SK-N-SH (cell line): ENCODE measurements at regions not wholly inside any gene's neighbourhood (a gene's known extent, or its start where the extent isn't known, plus 50 kb on each side); places are given as distances from the start of the nearest gene placed in this dataset.

ENCODE experiments used
- CTCF ChIA-PET: fragments of 300-600, 350-600 bp; formaldehyde crosslinking; extraction: SDS; loops from one replicate; lab custom pipeline; 2021; lab: Yijun Ruan, JAX
- POLR2A ChIA-PET: fragments of 350-600 bp; sonication (Branson Sonifier 250); formaldehyde crosslinking; extraction: SDS; loops from one replicate; lab custom pipeline; 2020; ENCODE audit warnings: antibody characterized with exemption, inconsistent platforms; lab: Yijun Ruan, JAX
- DNase-seq: peaks from one replicate; pipeline ENCODE4 v3.0.0; 2012
- H2AFZ ChIP-seq: fragments of 200-600 bp; sonication (generic); 2 replicates; pipeline ENCODE4 v1.8.1; 2016; ENCODE audit warnings: antibody characterized with exemption, mild to moderate bottlenecking, low read depth
- H3F3A ChIP-seq: fragments of 200-600 bp; sonication (generic); replicated peaks from 2 replicates; pipeline ENCODE3; 2016; ENCODE audit warnings: antibody characterized with exemption, mild to moderate bottlenecking; ENCODE audit not compliant: insufficient read depth
- H3K27ac ChIP-seq, 2 experiments: fragments of 200-500 bp in 1 of 2; fragments of 200-600 bp in 1 of 2; sonication (Bioruptor generic) in 1 of 2; sonication (generic), shearing (Covaris generic) in 1 of 2; 2 replicates each; pipeline versions ENCODE4 v1.5.1 to v1.6.1; 2014 to 2016; ENCODE audit warnings: low read depth in 2 of 2, inconsistent platforms in 1 of 2, low read length in 1 of 2, mild to moderate bottlenecking in 1 of 2, mixed read lengths in 1 of 2
- H3K27me3 ChIP-seq: fragments of 200-600 bp; sonication (generic), shearing (Covaris generic); 2 replicates; pipeline ENCODE4 v1.6.1; 2016; ENCODE audit warnings: mixed run types; ENCODE audit not compliant: insufficient read depth
- H3K36me3 ChIP-seq, 2 experiments: fragments of 200-500 bp in 1 of 2; fragments of 200-600 bp in 1 of 2; sonication (Bioruptor generic) in 1 of 2; sonication (generic) in 1 of 2; replicated peaks in 1 of 2; 2 replicates each; pipeline versions ENCODE3 to v1.5.1; 2014 to 2016; ENCODE audit warnings: low read length in 1 of 2, mild to moderate bottlenecking in 1 of 2; ENCODE audit not compliant: insufficient read depth in 2 of 2, control insufficient read depth in 1 of 2
- H3K4me1 ChIP-seq, 2 experiments: fragments of 200-500 bp in 1 of 2; fragments of 200-600 bp in 1 of 2; sonication (Bioruptor generic) in 1 of 2; sonication (generic), shearing (Covaris generic) in 1 of 2; 2 replicates each; pipeline versions ENCODE4 v1.5.1 to v1.6.1; 2014 to 2016; ENCODE audit warnings: low read depth in 1 of 2, low read length in 1 of 2, mixed run types in 1 of 2; ENCODE audit not compliant: insufficient read depth in 2 of 2, control insufficient read depth in 1 of 2
- H3K4me2 ChIP-seq: fragments of 200-600 bp; sonication (generic), shearing (Covaris generic); 2 replicates; pipeline ENCODE4 v1.6.1; 2017; ENCODE audit warnings: mixed run types
- H3K4me3 ChIP-seq, 2 experiments: fragments of 200-500 bp in 1 of 2; fragments of 200-600 bp in 1 of 2; sonication (Bioruptor generic) in 1 of 2; sonication (generic), shearing (Covaris generic) in 1 of 2; 2 replicates each; pipeline versions ENCODE4 v1.5.1 to v1.8.1; 2014 to 2016; ENCODE audit warnings: low read depth in 2 of 2, inconsistent platforms in 1 of 2, low read length in 1 of 2, mild to moderate bottlenecking in 1 of 2, mixed read lengths in 1 of 2, moderate library complexity in 1 of 2
- H3K79me2 ChIP-seq: fragments of 200-600 bp; sonication (generic); 2 replicates; pipeline ENCODE4 v1.8.1; 2017; ENCODE audit warnings: mild to moderate bottlenecking; ENCODE audit not compliant: insufficient read depth
- H3K9ac ChIP-seq: fragments of 200-600 bp; sonication (generic); 2 replicates; pipeline ENCODE4 v1.6.1; 2017; ENCODE audit warnings: mixed run types
- H3K9me2 ChIP-seq: fragments of 200-600 bp; sonication (generic); 2 replicates; pipeline ENCODE4 v1.6.1; 2017; ENCODE audit warnings: mixed run types
- H3K9me3 ChIP-seq: fragments of 200-600 bp; sonication (generic); 2 replicates; pipeline ENCODE4 v1.6.1; 2017; ENCODE audit warnings: mixed run types, mild to moderate bottlenecking, moderate library complexity
- H4K20me1 ChIP-seq: fragments of 200-600 bp; sonication (generic); 2 replicates; pipeline ENCODE4 v1.6.1; 2017; ENCODE audit warnings: mild to moderate bottlenecking, mixed run types; ENCODE audit not compliant: insufficient read depth
- CTCF ChIP-seq: fragments of 200-600 bp; sonication (generic); IDR thresholded peaks from 2 replicates; pipeline ENCODE4 v1.6.1; 2017; ENCODE audit warnings: antibody characterized with exemption, mild to moderate bottlenecking, moderate library complexity
- EZH2phosphoT487 ChIP-seq: fragments of 200-600 bp; sonication (generic); IDR thresholded peaks from 2 replicates; pipeline ENCODE4 v1.6.1; 2017; ENCODE audit warnings: low read depth, mixed run types, mild to moderate bottlenecking, antibody characterized with exemption, moderate library complexity, borderline replicate concordance
- JUND ChIP-seq: IDR thresholded peaks from 2 replicates; pipeline ENCODE4 v1.4.0; 2012
- NRF1 ChIP-seq: IDR thresholded peaks from 2 replicates; pipeline ENCODE4 v1.6.1; 2012; ENCODE audit warnings: low read depth, mild to moderate bottlenecking, low read length
- RAD21 ChIP-seq: IDR thresholded peaks from 2 replicates; pipeline ENCODE4 v1.6.1; 2012; ENCODE audit warnings: mild to moderate bottlenecking, low read length
- RCOR1 ChIP-seq: fragments of 150-350 bp; IDR thresholded peaks from 2 replicates; pipeline ENCODE4 v1.6.1; 2017; ENCODE audit warnings: antibody characterized with exemption, low read length
- REST ChIP-seq: IDR thresholded peaks from 2 replicates; pipeline ENCODE4 v1.6.1; 2012; ENCODE audit warnings: mild to moderate bottlenecking, low read depth, low read length, moderate library complexity
- RFX5 ChIP-seq: IDR thresholded peaks from 2 replicates; pipeline ENCODE4 v1.6.1; 2012; ENCODE audit warnings: mild to moderate bottlenecking, improper control_type of control experiment, low read length
- SIN3A ChIP-seq: IDR thresholded peaks from 2 replicates; pipeline ENCODE4 v1.6.1; 2012; ENCODE audit warnings: low read depth, mild to moderate bottlenecking, low read length, moderate library complexity, borderline replicate concordance
- TCF12 ChIP-seq: IDR thresholded peaks from 2 replicates; pipeline ENCODE4 v1.4.0; 2012
- TEAD4 ChIP-seq: IDR thresholded peaks from 2 replicates; pipeline ENCODE4 v1.4.0; 2012; ENCODE audit warnings: mild to moderate bottlenecking, borderline replicate concordance; ENCODE audit not compliant: insufficient read depth
- USF1 ChIP-seq: IDR thresholded peaks from 2 replicates; pipeline ENCODE4 v1.4.0; 2012; ENCODE audit warnings: low read depth, borderline replicate concordance
- whole genome bisulfite sequencing: methylation state at CpG from one replicate; pipeline ENCODE4 v1.1.6; 2017; ENCODE audit warnings: low lambda C conversion rate; 5-methylcytosine and 5-hydroxymethylcytosine counted together

- Histone ChIP-seq H3K4me3 (no peak overlapping the region), H2AFZ (no peak overlapping the region), H3K9me3 (no peaks in the 10 kb centered on the region), H3F3A (no peaks in the 10 kb centered on the region), H3K9ac (no peak overlapping the region), H3K27me3 (no peaks in the 10 kb centered on the region), H3K4me1 (no peaks in the 10 kb centered on the region), H3K79me2 (no peaks in the 10 kb centered on the region), H3K4me2 (no peak overlapping the region), H3K9me2 (no peaks in the 10 kb centered on the region), H4K20me1 (no peaks in the 10 kb centered on the region), H3K27ac (no peak overlapping the region), H3K36me3 (no peaks in the 10 kb centered on the region)
- no peak for TF ChIP-seq SIN3A
- TF ChIP-seq REST, result no peak
- no peak for TF ChIP-seq TCF12
- TF ChIP-seq RFX5, result no peak
- TF ChIP-seq NRF1, result no peak
- POLR2A ChIA-PET, result no interaction called here
- no peak for DNase-seq
- 23% methylated on average over 3 of the region's 3 CpGs for WGBS
- CTCF ChIA-PET, result no interaction called here
Measured at GRCh38 chr4:178185517-178185916, 743.3 kb upstream of the AGA start.

- Histone ChIP-seq H3K4me1 (no peaks in the 10 kb centered on the region), H3K4me3 (no peak overlapping the region), H3K27me3 (no peaks in the 10 kb centered on the region), H3K9me2 (no peaks in the 10 kb centered on the region), H3K9me3 (no peaks in the 10 kb centered on the region), H4K20me1 (no peaks in the 10 kb centered on the region), H3K4me2 (no peak overlapping the region), H3K79me2 (no peaks in the 10 kb centered on the region), H3K9ac (no peak overlapping the region), H3F3A (no peaks in the 10 kb centered on the region), H3K27ac (no peak overlapping the region), H2AFZ (no peak overlapping the region), H3K36me3 (no peaks in the 10 kb centered on the region)
- DNase-seq, result no peak
- TF ChIP-seq CTCF (no peak), REST (no peak), EZH2phosphoT487 (no peak), JUND (no peak), RCOR1 (no peak), RFX5 (no peak), USF1 (no peak), TEAD4 (no peak), RAD21 (no peak)
- CTCF ChIA-PET, result no interaction called here
- POLR2A ChIA-PET, result no interaction called here
Measured at GRCh38 chr4:178192611-178193010, 750.4 kb upstream of the AGA start.
